Esophagus muscularis mucosa (tissue), 3 donors: ENCODE measurements at regions not wholly inside any gene's neighbourhood (a gene's known extent, or its start where the extent isn't known, plus 50 kb on each side); places are given as distances from the start of the nearest gene placed in this dataset.

Source experiments
- CTCF ChIP-seq, 3 experiments: fragments of 200-600 bp in 2 of 3; fragments of 450-650 bp in 1 of 3; sonication (generic) in 2 of 3; IDR thresholded peaks; one replicate each; pipeline ENCODE4 v1.5.1; 2017 to 2019; ENCODE audit warnings: antibody characterized with exemption in 3 of 3, mild to moderate bottlenecking in 2 of 3, moderate library complexity in 1 of 3
- POLR2A ChIP-seq: fragments of 450-650 bp; IDR thresholded peaks from one replicate; pipeline ENCODE4 v1.6.1; 2017; ENCODE audit warnings: antibody characterized with exemption, moderate library complexity, mild to moderate bottlenecking, low read depth
- POLR2AphosphoS5 ChIP-seq, 2 donors: sonication (generic); formaldehyde crosslinking; IDR thresholded peaks; one replicate each; pipeline ENCODE4 v1.6.1; 2017; ENCODE audit warnings: antibody characterized with exemption in 2 of 2

GRCh38 chr5:130529511-130530485 is 625.5 kb downstream of the CHSY3 start:
- TF ChIP-seq POLR2A (no peak), CTCF (IDR thresholded peaks at IDR 0.05) (no peak), POLR2AphosphoS5 (IDR thresholded peaks at IDR 0.05) (no peak)
